HG02938 (cell line): ENCODE measurements at regions not wholly inside any gene's neighbourhood (a gene's known extent, or its start where the extent isn't known, plus 50 kb on each side); places are given as distances from the start of the nearest gene placed in this dataset.
"Not testable (repeated sequence)": the region's sequence is repeated elsewhere in the genome, so short reads cannot be mapped to it uniquely, and the experiment has no call there.

Source experiments
- ATAC-seq: cut with Tn5 transposase; IDR thresholded peaks from one replicate; pipeline ENCODE4 v1.9.1; 2021; ENCODE audit warnings: mild to moderate bottlenecking, moderate library complexity; ENCODE audit not compliant: unreplicated experiment

GRCh38 chr7:142448857-142449256 lies 191.0 kb upstream of the PRSS58 start:
- ATAC-seq, result not testable (repeated sequence)

- no peak for ATAC-seq
Measured at GRCh38 chr7:142447762-142448161, 189.9 kb upstream of the PRSS58 start.

GRCh38 chr7:142445019-142445686 lies 187.3 kb upstream of the PRSS58 start:
- ATAC-seq, result no peak

- ATAC-seq, result no peak
Measured at GRCh38 chr7:142443216-142444010, 185.6 kb upstream of the PRSS58 start.

GRCh38 chr7:142442396-142442795 lies 184.5 kb upstream of the PRSS58 start:
- no peak for ATAC-seq

GRCh38 chr7:142440906-142441411 lies 183.1 kb upstream of the PRSS58 start:
- ATAC-seq, result no peak

GRCh38 chr7:142440219-142440905 lies 182.5 kb upstream of the PRSS58 start:
- no peak for ATAC-seq

- ATAC-seq, result peak; percentile 64
Measured at GRCh38 chr7:142439739-142440138, 181.9 kb upstream of the PRSS58 start.

GRCh38 chr7:142438923-142439515 lies 181.2 kb upstream of the PRSS58 start:
- ATAC-seq, result no peak

GRCh38 chr7:142438235-142438922 lies 180.5 kb upstream of the PRSS58 start:
- ATAC-seq, result no peak

- no peak for ATAC-seq
Measured at GRCh38 chr7:142437741-142438140, 179.9 kb upstream of the PRSS58 start.

- ATAC-seq, result no peak
Measured at GRCh38 chr7:142436601-142437000, 178.7 kb upstream of the PRSS58 start.

GRCh38 chr7:142435606-142436005 lies 177.7 kb upstream of the PRSS58 start:
- ATAC-seq, result not testable (repeated sequence)

- no peak for ATAC-seq
Measured at GRCh38 chr7:142434666-142435167, 176.9 kb upstream of the PRSS58 start.

GRCh38 chr7:142434133-142434532 lies 176.3 kb upstream of the PRSS58 start:
- ATAC-seq, result not testable (repeated sequence)

- no peak for ATAC-seq
Measured at GRCh38 chr7:142432377-142432776, 174.5 kb upstream of the PRSS58 start.

GRCh38 chr7:142431491-142431890 lies 173.6 kb upstream of the PRSS58 start:
- no peak for ATAC-seq

- no peak for ATAC-seq
Measured at GRCh38 chr7:142428094-142428493, 170.2 kb upstream of the PRSS58 start.

GRCh38 chr7:142425281-142425680 lies 167.4 kb upstream of the PRSS58 start:
- no peak for ATAC-seq

- no peak for ATAC-seq
Measured at GRCh38 chr7:142422621-142423020, 164.8 kb upstream of the PRSS58 start.
